BE2C (cell line): ENCODE measurements at regions not wholly inside any gene's neighbourhood (a gene's known extent, or its start where the extent isn't known, plus 50 kb on each side); places are given as distances from the start of the nearest gene placed in this dataset.
"Not testable (repeated sequence)": the region's sequence is repeated elsewhere in the genome, so short reads cannot be mapped to it uniquely, and the experiment has no call there.

Experiments
- DNase-seq: peaks from one replicate; pipeline ENCODE4 v3.0.0-alpha.2; 2020
- H3K27me3 ChIP-seq: fragments of 250-450 bp; sonication (Bioruptor Pico); 2 replicates; pipeline ENCODE4 v1.5.1; 2020; ENCODE audit warnings: mild to moderate bottlenecking
- H3K36me3 ChIP-seq: fragments of 250-450 bp; sonication (Bioruptor Pico); 2 replicates; pipeline ENCODE4 v1.5.1; 2020; ENCODE audit warnings: mild to moderate bottlenecking
- H3K4me1 ChIP-seq: fragments of 250-450 bp; sonication (Bioruptor Pico); 2 replicates; pipeline ENCODE4 v1.5.1; 2020
- H3K4me3 ChIP-seq: 2 replicates; pipeline ENCODE4 v1.5.1; 2011; ENCODE audit warnings: low read depth, low read length
- H3K9me3 ChIP-seq: fragments of 250-450 bp; sonication (Bioruptor Pico); 2 replicates; pipeline ENCODE4 v1.5.1; 2020
- TF ChIP-seq, protein P1 (sequence below): IDR thresholded peaks from 2 replicates; pipeline ENCODE4 v1.5.1; 2012; ENCODE audit warnings: mild to moderate bottlenecking, low read depth, low read length

DNA sequence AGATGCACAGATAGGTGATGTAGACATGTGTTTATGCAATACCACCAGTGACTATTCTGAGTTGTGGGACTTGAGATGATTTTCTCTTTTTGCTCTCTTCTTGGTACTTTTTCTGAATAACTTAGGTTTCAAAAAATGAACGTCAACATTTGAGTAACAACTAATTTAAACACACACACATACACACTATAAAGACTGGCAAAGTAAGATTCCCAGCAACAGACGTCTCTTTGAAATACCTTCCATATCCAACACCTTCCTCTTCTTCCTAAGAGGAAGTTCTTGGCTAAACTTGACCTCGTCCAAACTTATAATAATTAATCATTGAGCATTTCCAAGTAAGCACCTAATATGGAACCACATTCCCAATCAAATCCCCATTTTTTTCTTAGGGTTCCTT is 81.6 kb upstream of the RGPD4 start:
- Histone ChIP-seq H3K9me3 (no peaks in the 10 kb centered on the region), H3K27me3 (no peaks in the 10 kb centered on the region), H3K4me1 (no peaks in the 10 kb centered on the region), H3K4me3 (no peak overlapping the region), H3K36me3 (no peaks in the 10 kb centered on the region)
- DNase-seq = no peak
- TF ChIP-seq, protein P1, sequence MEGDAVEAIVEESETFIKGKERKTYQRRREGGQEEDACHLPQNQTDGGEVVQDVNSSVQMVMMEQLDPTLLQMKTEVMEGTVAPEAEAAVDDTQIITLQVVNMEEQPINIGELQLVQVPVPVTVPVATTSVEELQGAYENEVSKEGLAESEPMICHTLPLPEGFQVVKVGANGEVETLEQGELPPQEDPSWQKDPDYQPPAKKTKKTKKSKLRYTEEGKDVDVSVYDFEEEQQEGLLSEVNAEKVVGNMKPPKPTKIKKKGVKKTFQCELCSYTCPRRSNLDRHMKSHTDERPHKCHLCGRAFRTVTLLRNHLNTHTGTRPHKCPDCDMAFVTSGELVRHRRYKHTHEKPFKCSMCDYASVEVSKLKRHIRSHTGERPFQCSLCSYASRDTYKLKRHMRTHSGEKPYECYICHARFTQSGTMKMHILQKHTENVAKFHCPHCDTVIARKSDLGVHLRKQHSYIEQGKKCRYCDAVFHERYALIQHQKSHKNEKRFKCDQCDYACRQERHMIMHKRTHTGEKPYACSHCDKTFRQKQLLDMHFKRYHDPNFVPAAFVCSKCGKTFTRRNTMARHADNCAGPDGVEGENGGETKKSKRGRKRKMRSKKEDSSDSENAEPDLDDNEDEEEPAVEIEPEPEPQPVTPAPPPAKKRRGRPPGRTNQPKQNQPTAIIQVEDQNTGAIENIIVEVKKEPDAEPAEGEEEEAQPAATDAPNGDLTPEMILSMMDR = no peak

DNA sequence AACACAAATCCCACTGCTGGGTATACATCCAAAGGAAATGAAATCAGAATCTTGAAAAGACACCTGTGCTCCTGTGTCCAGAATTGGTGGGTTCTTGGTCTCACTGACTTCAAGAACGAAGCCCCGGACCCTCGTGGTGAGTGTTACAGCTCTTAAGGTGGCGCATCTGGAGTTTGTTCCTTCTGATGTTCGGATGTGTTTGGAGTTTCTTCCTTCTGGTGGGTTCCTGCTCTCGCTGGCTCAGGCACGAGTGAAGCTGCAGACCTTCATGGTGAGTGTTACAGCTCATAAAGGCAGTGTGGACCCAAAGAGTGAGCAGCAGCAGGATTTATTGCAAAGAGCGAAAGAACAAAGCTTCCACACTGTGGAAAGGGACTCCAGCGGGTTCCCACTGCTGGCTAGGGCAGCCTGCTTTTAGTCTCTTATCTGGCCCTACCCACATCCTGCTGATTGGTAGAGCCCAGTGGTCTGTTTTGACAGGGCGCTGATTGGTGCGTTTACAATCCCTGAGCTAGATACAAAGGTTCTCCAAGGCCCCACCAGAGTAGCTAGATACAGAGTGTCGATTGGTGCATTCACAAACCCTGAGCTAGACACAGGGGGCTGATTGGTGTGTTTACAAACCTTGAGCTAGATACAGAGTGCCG is 80.0 kb upstream of the RGPD4 start:
- H3K27me3 ChIP-seq, H3K4me3 ChIP-seq, H3K9me3 ChIP-seq, DNase-seq, H3K4me1 ChIP-seq, H3K36me3 ChIP-seq: not testable (repeated sequence)

DNA sequence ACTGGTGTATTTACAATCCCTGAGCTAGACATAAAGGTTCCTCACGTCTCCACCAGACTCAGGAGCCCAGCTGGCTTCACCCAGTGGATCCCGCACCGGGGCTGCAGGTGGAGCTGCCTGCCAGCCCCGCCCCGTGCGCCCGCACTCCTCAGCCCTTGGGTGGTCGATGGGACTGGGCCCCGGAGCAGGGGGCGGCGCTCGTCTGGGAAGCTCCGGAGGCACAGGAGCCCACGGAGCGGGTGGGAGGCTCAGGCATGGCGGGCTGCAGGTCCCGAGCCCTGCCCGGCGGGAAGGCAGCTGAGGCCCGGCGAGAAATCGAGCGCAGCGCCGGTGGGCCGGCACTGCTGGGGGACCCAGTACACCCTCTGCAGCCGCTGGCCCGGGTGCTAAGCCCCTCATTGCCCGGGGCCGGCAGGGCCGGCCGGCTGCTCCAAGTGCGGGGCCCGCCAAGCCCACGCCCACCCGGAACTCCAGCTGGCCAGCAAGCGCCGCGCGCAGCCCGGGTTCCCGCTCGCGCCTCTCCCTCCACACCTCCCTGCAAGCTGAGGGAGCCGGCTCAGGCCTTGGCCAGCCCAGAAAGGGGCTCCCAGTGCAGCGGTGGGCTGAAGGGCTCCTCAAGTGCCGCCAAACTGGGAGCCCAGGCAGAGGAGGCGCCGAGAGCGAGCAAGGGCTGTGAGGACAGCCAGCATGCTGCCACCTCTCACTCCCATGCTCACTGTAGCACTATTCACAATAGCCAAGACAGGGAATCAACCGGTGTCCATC is 79.3 kb upstream of the RGPD4 start:
- DNase-seq, H3K4me1 ChIP-seq, H3K4me3 ChIP-seq, H3K36me3 ChIP-seq, H3K27me3 ChIP-seq, H3K9me3 ChIP-seq: not testable (repeated sequence)

DNA sequence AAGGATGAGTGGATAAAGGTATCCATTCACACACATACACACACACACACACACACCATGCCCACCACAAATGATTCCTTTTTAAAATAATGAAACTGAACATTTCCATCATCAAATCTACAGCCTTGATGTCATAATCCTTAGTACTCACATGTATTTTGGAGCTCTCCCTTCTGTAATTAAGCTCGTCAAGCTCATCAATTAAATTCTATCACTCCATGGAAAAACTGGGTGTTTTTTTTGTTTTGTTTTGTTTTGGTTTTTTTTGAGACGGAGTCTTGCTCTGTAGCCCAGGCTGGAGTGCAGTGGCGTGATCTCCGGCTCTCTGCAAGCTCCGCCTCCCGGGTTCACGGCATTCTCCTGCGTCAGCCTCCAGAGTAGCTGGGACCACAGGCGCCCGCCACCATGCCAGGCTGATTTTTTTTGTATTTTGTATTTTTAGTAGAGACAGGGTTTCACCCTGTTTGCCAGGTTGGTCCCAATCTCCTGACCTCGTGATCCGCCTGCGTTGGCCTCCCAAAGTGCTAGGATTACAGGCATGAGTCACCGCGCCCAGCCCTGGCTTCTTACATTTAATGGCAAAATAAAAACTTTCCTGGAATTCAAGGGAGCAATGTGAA is 78.6 kb upstream of the RGPD4 start:
- H3K4me3 ChIP-seq = no peak overlapping the region
- no peaks in the 10 kb centered on the region for H3K9me3 ChIP-seq
- TF ChIP-seq, protein P1 = no peak
- no peak for DNase-seq
- no peaks in the 10 kb centered on the region for H3K27me3 ChIP-seq
- H3K36me3 ChIP-seq = no peaks in the 10 kb centered on the region
- H3K4me1 ChIP-seq = no peaks in the 10 kb centered on the region

DNA sequence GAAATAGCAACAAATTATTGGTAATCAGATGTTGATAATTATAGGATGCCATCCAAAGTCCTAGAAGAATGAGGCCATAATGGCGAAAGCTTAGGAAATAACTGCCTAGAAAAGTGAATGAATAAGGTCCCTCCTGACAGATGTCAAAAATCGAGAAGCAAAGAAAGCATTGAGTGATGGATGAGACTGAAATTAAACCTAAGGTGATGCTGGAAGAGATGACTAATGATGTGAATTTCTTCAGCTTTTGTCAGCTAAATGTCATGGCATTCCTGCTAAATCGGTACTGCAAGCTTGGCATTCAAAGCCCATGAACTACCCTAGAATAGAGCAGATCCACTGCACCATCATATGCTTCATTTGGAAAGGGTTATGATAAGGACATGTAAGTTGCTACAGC is 74.8 kb upstream of the RGPD4 start:
- TF ChIP-seq, protein P1 = no peak
- no peaks in the 10 kb centered on the region for H3K27me3 ChIP-seq
- DNase-seq = no peak
- H3K4me3 ChIP-seq = no peak overlapping the region
- H3K4me1 ChIP-seq = no peaks in the 10 kb centered on the region
- no peaks in the 10 kb centered on the region for H3K9me3 ChIP-seq
- no peaks in the 10 kb centered on the region for H3K36me3 ChIP-seq

DNA sequence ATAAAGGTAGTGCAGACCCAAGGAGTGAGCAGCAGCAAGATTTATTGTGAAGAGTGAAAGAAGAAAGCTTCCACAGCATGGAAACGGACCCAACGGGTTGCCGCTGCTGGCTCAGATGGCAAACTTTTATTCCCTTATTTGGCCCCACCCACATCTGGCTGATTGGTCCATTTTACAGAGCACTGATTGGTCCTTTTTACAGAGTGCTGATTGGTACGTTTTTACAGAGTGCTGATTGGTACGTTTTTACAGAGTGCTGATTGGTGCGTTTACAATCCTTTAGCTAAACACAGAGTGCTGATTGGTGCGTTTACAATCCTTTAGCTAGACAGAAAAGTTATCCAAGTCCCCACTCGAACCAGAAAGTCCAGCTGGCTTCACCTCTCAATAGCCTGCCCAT is 72.9 kb upstream of the RGPD4 start:
- H3K9me3 ChIP-seq, H3K4me3 ChIP-seq, DNase-seq, H3K27me3 ChIP-seq, H3K36me3 ChIP-seq, H3K4me1 ChIP-seq: not testable (repeated sequence)

DNA sequence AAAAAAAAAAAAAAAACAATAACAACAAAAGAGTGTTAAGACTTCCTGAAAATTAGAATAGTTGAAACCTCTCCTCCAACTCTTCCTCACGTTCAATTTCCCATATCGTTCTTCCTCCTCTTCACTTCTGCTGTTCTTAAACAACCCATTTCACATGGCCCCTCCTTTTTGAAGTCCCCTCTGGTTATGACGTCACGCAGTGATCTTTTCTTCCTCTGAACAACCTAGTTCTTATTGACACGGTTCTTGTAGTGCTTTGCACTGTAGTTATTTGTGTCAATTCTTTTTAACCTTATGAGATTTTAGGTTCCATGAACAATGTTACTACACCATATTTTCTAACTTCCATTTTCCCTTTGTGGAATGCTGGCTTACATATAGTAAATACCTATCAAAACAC is 69.5 kb upstream of the RGPD4 start:
- no peak overlapping the region for H3K4me3 ChIP-seq

More for the DNA sequence above, 69.5 kb upstream of the RGPD4 start:
- Histone ChIP-seq H3K9me3 (no peaks in the 10 kb centered on the region), H3K27me3 (no peaks in the 10 kb centered on the region), H3K4me1 (no peaks in the 10 kb centered on the region), H3K36me3 (no peaks in the 10 kb centered on the region)
- TF ChIP-seq, protein P1 = no peak
- DNase-seq = no peak
